Central memory CD8-positive, alpha-beta T cell (primary cell): ENCODE measurements at regions not wholly inside any gene's neighbourhood (a gene's known extent, or its start where the extent isn't known, plus 50 kb on each side); places are given as distances from the start of the nearest gene placed in this dataset.

Source experiments
- ATAC-seq: fragments of 150-1000 bp; cut with Tn5 transposase; replicated peaks from 2 replicates; pipeline ENCODE4 v1.10.0; 2022; ENCODE audit warnings: mild to moderate bottlenecking, moderate FRiP score, moderate number of reproducible peaks; ENCODE audit not compliant: poor library complexity, severe bottlenecking; ENCODE audit errors: extremely low read depth
- DNase-seq, 2 donors: peaks; one replicate each; pipeline ENCODE4 v3.0.0; 2021; ENCODE audit warnings: low spot score in 2 of 2
- H3K27ac Mint-ChIP-seq: one replicate; pipeline ENCODE4 v1.8.0; 2022; ENCODE audit warnings: low read depth, mild to moderate bottlenecking, moderate library complexity, mixed read lengths
- H3K27me3 Mint-ChIP-seq: one replicate; pipeline ENCODE4 v1.8.0; 2022; ENCODE audit warnings: mixed read lengths
- H3K36me3 Mint-ChIP-seq: one replicate; pipeline ENCODE4 v1.8.0; 2022; ENCODE audit warnings: mild to moderate bottlenecking, moderate library complexity, mixed read lengths; ENCODE audit not compliant: insufficient read depth
- H3K4me1 Mint-ChIP-seq: one replicate; pipeline ENCODE4 v1.8.0; 2022; ENCODE audit warnings: mixed read lengths
- H3K4me3 Mint-ChIP-seq: one replicate; pipeline ENCODE4 v1.8.0; 2022; ENCODE audit warnings: mild to moderate bottlenecking, moderate library complexity, mixed read lengths
- H3K9me3 Mint-ChIP-seq: one replicate; pipeline ENCODE4 v1.8.0; 2022; ENCODE audit warnings: mixed read lengths

DNA sequence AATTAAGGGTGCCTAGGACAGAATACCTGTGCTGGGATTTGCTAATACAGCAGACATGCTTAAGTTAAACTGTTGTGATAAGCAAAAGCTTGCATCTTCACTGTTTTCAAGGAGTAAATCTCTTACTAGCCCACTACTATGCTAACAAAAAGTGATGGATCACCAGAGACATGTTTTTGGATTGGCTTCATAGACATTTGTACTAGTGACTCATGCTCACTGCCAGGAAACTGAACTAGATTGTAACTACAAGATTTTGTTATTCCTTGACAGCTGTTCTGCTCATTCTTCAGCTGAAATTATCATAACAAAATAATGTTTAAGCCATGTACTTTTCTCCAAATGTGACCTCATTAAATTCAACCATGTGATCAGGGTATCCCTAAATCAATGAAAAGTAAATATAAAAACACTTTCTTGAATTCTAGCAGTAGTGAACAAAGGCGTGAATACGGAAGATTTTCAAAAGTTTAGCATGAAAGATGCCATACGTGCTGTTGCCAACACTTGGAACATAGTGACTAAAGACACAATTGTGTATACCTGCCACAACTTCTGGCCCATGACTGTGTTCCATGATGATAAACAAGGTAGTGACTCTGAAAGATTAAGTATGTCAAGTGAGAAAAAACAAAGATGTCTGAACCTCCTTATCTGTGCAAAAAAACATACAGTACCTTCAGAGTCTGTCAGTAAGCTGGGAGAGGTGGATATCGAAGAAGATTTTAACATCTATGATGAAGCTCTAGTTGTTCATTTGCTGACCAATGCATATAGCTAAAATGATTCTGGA, 154.0 kb downstream of the BTC start:
- H3K4me3 Mint-ChIP-seq, result no peak overlapping the region
- ATAC-seq (no peak), DNase-seq (no peak)
- no peaks in the 10 kb centered on the region for H3K4me1 Mint-ChIP-seq
- no peak overlapping the region for H3K27ac Mint-ChIP-seq
- H3K27me3 Mint-ChIP-seq, result peaks cover 14% of the 10 kb centered on the region
- H3K36me3 Mint-ChIP-seq, result no peaks in the 10 kb centered on the region
- no peaks in the 10 kb centered on the region for H3K9me3 Mint-ChIP-seq

DNA sequence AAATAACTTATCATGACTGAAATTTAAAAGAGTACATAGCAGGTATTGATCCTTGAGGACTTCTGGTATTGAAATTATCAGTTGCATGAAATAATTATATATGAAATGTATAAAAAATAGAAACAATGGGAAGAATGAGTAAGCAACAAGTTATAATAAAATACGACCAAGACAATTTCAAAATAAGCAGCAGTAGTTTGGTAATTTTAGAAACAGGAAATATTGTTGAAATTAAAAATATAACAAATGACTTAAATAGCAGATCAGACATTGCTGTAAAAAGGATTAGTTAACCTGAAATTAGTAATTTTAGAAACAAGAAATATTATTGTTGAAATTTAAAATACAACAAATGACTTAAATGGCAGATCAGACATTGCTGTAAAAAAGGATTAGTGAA, 152.3 kb downstream of the BTC start:
- ATAC-seq (no peak), DNase-seq (no peak)
- Mint-ChIP-seq H3K4me1 (no peaks in the 10 kb centered on the region), H3K4me3 (no peak overlapping the region), H3K27ac (no peak overlapping the region), H3K36me3 (no peaks in the 10 kb centered on the region), H3K27me3 (peaks cover 14% of the 10 kb centered on the region), H3K9me3 (no peaks in the 10 kb centered on the region)

DNA sequence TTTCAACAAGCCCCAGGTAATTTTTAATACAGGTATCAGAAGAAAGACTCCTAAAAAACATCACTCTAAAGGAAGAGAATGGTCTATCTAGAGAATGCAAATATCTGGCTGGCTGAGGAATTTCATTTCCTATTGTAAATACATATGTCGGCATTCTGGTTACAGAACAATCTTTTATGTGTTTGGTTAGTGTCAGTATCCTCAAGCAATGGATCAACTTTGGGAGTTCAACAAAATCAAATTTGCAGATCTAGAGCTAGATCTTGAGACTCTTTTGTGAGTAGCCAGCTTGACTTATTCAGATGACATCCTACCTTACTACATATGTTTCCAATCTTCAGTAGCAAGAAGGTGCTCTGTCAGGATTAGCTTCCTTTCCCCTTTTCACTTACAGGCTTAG, 145.1 kb downstream of the BTC start:
- H3K27me3 Mint-ChIP-seq, result no peaks in the 10 kb centered on the region

DNA sequence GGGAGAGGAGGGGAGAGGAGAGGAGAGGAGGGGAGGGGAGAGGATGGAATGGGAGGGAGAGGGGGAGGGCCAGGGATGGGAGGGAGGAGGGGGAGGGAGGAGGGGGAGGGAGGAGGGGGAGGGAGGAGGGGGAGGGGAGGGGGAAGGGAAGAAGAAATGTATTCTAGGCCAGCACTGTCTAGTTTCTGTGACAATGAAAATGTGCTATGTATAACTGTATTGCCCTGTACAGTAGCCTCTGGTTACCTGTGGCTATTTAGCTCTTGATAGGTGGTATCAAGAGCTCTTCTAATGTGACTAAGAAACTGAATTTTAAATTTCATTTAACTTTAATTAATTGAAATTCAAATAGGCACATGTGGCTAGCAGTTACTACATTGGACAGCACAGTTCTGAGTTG, 143.1 kb downstream of the BTC start:
- H3K4me3 Mint-ChIP-seq, result no peak overlapping the region
- DNase-seq, result no peak
- ATAC-seq, result no peak
- no peaks in the 10 kb centered on the region for H3K36me3 Mint-ChIP-seq
- no peak overlapping the region for H3K27ac Mint-ChIP-seq
- no peaks in the 10 kb centered on the region for H3K27me3 Mint-ChIP-seq
- H3K4me1 Mint-ChIP-seq, result no peaks in the 10 kb centered on the region
- H3K9me3 Mint-ChIP-seq, result no peaks in the 10 kb centered on the region

More for the DNA sequence above, 145.1 kb downstream of the BTC start:
- H3K9me3 Mint-ChIP-seq, result no peaks in the 10 kb centered on the region
- H3K27ac Mint-ChIP-seq, result no peak overlapping the region
- no peaks in the 10 kb centered on the region for H3K36me3 Mint-ChIP-seq
- ATAC-seq, result no peak
- H3K4me1 Mint-ChIP-seq, result no peaks in the 10 kb centered on the region
- no peak overlapping the region for H3K4me3 Mint-ChIP-seq
- DNase-seq, result no peak

DNA sequence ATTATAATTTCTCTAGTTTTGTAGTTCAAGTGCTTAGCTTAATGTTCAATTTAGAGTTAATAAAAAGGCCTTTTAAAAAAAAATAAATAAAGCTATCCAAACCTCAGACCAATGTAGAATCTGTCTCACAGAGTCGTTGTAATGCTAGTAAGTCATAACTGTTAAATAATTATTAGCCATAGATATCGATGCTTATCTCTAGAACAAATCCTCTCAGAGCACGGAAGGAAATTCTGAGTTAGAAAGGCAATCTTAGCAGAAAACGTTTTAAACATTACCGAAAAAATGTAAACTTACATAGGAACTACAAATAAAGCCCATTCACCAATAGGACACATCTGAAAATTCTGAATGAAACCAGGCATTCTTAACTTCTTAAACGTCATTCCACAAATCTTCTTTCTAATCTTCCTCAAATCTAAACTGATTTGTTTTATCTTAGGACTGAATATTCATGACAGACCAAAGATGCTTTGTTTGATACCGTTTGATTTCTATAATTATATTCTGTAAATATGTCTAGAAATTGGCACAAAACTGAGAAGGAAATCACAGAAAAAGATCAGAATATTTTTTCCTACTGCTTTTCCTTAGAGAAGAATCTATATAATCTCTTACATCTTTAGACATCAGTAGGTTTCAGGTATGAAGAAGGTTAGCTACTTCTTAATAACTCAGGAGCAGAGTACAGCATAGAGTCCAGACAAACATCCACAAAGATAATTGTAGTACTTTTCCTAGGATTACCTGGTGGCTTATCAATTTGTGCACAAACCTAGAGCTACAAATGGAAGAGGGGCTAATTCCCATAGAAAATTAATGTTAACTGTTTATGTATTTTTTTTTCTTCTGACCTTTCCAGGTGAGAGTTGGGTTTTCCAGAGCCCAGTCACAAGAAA, 140.7 kb downstream of the BTC start:
- Mint-ChIP-seq H3K4me1 (no peaks in the 10 kb centered on the region), H3K36me3 (no peaks in the 10 kb centered on the region), H3K9me3 (no peaks in the 10 kb centered on the region), H3K27ac (no peak overlapping the region), H3K4me3 (no peak overlapping the region), H3K27me3 (no peaks in the 10 kb centered on the region)
- DNase-seq (no peak), ATAC-seq (no peak)

- Mint-ChIP-seq H3K27me3 (no peaks in the 10 kb centered on the region), H3K4me3 (no peak overlapping the region), H3K4me1 (no peaks in the 10 kb centered on the region), H3K9me3 (no peaks in the 10 kb centered on the region), H3K27ac (no peak overlapping the region), H3K36me3 (no peaks in the 10 kb centered on the region)
- no peak for ATAC-seq
- no peak for DNase-seq
Observed at GRCh38 chr4:74654230-74654681, 140.1 kb downstream of the BTC start.

GRCh38 chr4:74656596-74656995, 137.7 kb downstream of the BTC start:
- Mint-ChIP-seq H3K9me3 (no peaks in the 10 kb centered on the region), H3K27me3 (no peaks in the 10 kb centered on the region), H3K36me3 (no peaks in the 10 kb centered on the region), H3K4me3 (no peak overlapping the region), H3K27ac (no peak overlapping the region), H3K4me1 (no peaks in the 10 kb centered on the region)
- no peak for DNase-seq
- ATAC-seq, result no peak

- H3K4me1 Mint-ChIP-seq, result no peaks in the 10 kb centered on the region
- no peak overlapping the region for H3K4me3 Mint-ChIP-seq
- ATAC-seq (no peak), DNase-seq (no peak)
- no peaks in the 10 kb centered on the region for H3K27me3 Mint-ChIP-seq
- no peak overlapping the region for H3K27ac Mint-ChIP-seq
- no peaks in the 10 kb centered on the region for H3K9me3 Mint-ChIP-seq
- no peaks in the 10 kb centered on the region for H3K36me3 Mint-ChIP-seq
Observed at GRCh38 chr4:74658116-74658515, 136.2 kb downstream of the BTC start.

DNA sequence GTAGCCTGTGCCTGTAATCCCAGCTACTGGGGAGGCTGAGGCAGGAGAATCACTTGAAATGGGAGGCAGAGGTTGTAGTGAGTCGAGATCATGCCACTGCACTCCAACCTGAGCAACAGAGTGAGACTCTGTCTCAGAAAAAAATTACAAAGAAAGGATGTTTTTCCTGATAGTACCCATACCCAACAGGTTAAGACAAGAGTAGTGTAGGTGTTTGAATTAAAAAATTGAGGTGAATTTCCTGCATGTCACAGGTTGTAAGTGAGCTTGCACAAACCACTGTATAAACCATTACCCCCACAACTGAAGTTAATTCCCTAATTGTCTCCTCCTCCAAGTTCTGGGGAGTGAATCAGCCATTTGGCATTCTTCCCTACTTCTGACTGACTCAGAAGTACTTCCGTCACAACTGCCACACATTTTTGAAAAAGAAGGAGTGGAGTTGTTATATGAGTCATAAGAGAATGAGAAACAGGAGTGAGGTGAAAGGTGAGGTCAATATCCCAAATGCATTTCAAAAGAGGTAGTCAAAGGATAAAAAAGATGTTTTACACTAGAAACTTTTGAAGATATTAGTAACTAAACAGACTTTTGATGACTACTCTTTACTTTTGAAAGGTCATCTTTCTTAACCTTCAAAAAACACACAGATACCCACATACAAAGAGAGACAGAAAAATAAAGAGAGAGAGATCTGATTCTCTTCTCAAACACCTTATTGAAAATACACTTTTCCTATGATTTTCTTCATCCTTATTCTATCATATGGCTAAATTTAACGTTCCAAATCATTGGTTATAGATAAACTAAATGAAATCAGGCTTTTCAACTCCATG, 134.5 kb downstream of the BTC start:
- no peak for DNase-seq

DNA sequence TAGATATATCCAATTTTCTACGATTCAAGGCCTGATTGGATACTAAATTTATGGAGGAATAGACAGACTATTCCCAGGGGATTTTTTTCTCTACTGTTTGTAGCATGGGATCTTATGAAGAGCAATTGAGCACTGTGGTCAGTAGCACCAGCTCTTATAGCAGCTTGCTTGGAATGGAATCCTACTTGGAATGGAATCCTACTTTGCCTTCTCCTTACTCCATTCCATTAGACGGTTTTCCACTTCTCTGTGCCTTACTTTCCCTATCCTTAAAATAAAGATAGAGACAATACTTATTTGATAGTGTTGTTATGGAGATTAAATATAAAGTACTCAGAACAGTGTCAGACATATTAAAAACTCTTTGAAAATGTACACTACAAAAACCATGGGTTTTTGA, 133.5 kb downstream of the BTC start:
- Mint-ChIP-seq H3K27me3 (peaks cover 19% of the 10 kb centered on the region), H3K36me3 (no peaks in the 10 kb centered on the region), H3K27ac (no peak overlapping the region), H3K9me3 (no peaks in the 10 kb centered on the region), H3K4me1 (no peaks in the 10 kb centered on the region), H3K4me3 (no peak overlapping the region)
- DNase-seq, result no peak
- ATAC-seq, result no peak

More for the DNA sequence above, 134.5 kb downstream of the BTC start:
- H3K27me3 Mint-ChIP-seq, result peaks cover 8% of the 10 kb centered on the region
- no peak for ATAC-seq
- no peak overlapping the region for H3K27ac Mint-ChIP-seq
- H3K4me1 Mint-ChIP-seq, result no peaks in the 10 kb centered on the region
- no peak overlapping the region for H3K4me3 Mint-ChIP-seq
- no peaks in the 10 kb centered on the region for H3K9me3 Mint-ChIP-seq
- no peaks in the 10 kb centered on the region for H3K36me3 Mint-ChIP-seq

GRCh38 chr4:74661427-74662201, 132.7 kb downstream of the BTC start:
- no peak for ATAC-seq
- Mint-ChIP-seq H3K9me3 (no peaks in the 10 kb centered on the region), H3K27me3 (peaks cover 20% of the 10 kb centered on the region), H3K4me1 (no peaks in the 10 kb centered on the region), H3K36me3 (no peaks in the 10 kb centered on the region), H3K27ac (no peak overlapping the region), H3K4me3 (no peak overlapping the region)
- DNase-seq, result no peak

DNA sequence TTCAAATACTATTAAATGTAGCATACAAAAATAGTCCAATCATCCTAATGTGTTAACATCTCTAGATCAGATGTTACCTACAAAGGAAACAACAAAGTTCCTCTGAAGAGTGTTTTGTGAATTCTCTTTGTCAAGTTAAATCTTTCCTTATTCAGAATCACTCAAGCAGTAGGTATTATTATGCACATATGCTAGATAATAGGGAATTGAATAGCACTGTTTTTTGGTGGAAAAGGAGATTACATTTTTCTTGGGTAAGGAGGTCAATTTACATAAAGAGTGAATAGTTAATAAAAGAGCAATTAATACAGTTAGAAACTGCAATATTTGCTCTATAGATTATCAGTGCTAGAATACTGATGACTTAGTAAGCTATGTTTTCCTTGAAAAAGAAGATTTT, 130.7 kb downstream of the BTC start:
- Mint-ChIP-seq H3K36me3 (no peaks in the 10 kb centered on the region), H3K27me3 (peaks cover 29% of the 10 kb centered on the region), H3K4me3 (no peak overlapping the region), H3K9me3 (no peaks in the 10 kb centered on the region), H3K27ac (no peak overlapping the region), H3K4me1 (no peaks in the 10 kb centered on the region)
- DNase-seq (no peak), ATAC-seq (no peak)
